ENCODE measurements at regions not wholly inside any gene's neighbourhood (a gene's known extent, or its start where the extent isn't known, plus 50 kb on each side); places are given as distances from the start of the nearest gene placed in this dataset.
A peak's percentile ranks its signal among the peaks of the same experiment; 100 is the strongest.

DNA sequence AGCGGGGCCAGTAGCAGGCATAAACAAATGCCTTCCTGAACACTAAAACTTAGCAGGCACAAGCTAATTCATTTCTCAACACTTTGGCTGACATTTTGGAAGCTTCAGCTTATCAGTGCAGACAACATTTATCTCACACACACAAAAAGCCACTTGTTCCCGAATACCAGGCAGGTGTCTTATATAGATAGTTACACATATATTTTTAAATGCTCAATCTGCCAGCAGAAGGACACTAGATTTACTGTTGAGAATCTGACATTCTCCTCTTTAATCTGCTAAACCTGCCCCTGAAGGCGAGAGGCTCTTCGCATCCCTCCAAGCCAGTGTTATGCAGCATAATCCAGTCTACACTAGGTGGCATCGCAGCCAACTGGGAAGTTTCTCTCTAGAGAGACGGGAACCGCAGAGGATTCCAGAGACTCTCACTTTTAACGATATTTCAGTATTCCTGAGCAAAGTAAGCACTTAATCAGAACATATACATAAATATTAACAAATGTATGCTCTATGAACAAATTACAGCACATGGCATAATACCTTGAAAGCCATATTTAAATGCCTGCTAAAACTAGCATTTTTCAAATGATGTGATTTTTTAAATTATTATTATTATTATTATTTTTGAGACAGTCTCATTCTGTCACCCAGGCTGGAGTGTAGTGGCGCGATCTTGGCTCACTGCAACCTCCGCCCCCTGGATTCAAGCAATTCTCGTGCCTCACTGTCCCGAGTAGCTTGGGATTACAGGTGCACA is 90.2 kb upstream of the SCG2 start:
- no peaks in the 10 kb centered on the region for H3K27me3 ChIP-seq
- H3K9me3 ChIP-seq: no peaks in the 10 kb centered on the region
- intact Hi-C loops (cut with DNase I; ENCODE audit: low total_unique reads): no loop called here
- H3K27ac ChIP-seq: no peak overlapping the region
- no peak for DNase-seq
- no peaks in the 10 kb centered on the region for H3K4me1 ChIP-seq
- no peak overlapping the region for H3K4me3 ChIP-seq
- H3K36me3 ChIP-seq: no peaks in the 10 kb centered on the region
- TF ChIP-seq CTCF (IDR thresholded peaks at IDR 0.05): peak; percentile 25 to 47

DNA sequence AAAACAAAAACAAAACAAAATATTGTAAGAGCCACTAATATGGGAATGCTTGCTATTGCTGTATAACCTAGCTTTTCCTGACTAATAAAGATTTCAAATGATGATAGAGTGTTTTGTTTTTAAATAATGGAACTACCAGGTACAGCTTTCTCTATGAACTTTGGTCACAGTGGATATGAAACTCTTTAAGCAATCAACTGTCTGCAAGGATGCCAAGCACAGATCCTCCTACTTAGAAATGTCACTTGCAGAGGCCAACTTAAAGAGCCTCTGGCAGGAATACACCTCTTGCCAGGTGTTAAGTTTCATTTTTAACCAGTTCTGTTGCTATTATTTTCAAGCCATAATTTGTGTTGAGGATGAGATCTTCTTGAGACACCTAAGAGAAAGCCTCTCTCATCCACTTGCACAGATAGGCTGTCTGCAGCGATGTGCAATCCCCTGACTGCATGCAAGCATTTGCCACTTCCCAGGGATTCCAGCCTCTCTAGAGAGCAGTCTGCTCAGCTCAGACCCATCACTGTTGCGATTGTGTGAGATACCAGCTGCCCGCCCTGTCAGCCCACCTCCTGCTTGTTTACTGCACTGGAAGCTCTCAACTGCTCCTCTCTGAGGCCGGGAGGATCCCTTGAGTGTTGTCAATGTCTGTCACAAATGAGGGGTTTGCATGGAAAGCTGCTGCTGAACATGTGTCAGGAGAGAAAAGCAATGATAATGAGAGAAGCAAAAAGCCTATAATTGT is 86.1 kb upstream of the SCG2 start:
- Histone ChIP-seq H3K4me1 (no peaks in the 10 kb centered on the region), H3K27ac (no peak overlapping the region), H3K27me3 (no peaks in the 10 kb centered on the region), H3K36me3 (no peaks in the 10 kb centered on the region), H3K9me3 (no peaks in the 10 kb centered on the region), H3K4me3 (no peak overlapping the region)
- TF ChIP-seq CTCF (IDR thresholded peaks at IDR 0.05): no peak
- intact Hi-C loops (cut with DNase I; ENCODE audit: low total_unique reads): no loop called here
- DNase-seq: no peak

DNA sequence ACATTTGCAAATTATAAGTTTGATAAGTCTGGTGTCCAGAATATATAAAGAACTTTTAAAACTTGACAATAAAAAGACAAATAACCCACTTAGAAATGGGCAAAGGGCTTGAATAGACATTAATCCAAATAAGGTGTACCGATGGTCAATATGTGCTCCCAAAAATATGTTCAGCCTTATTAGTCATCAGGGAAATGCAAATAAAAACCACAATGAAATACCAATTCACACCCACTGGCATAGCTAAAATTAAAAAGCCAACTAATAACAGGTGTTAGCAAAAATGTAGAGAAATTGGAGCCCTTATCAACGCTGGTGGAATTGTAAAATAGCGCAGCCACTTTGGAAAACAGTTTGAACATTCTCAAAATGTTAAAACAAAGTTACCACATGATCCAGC is 79.0 kb upstream of the SCG2 start:
- DNase-seq: no peak
- Histone ChIP-seq H3K4me1 (no peaks in the 10 kb centered on the region), H3K9me3 (no peaks in the 10 kb centered on the region), H3K27me3 (no peaks in the 10 kb centered on the region), H3K27ac (no peak overlapping the region), H3K36me3 (no peaks in the 10 kb centered on the region), H3K4me3 (no peak overlapping the region)
- intact Hi-C loops (cut with DNase I; ENCODE audit: low total_unique reads): no loop called here
- TF ChIP-seq CTCF (IDR thresholded peaks at IDR 0.05): no peak

- Histone ChIP-seq H3K9me3 (no peaks in the 10 kb centered on the region), H3K27me3 (no peaks in the 10 kb centered on the region), H3K4me3 (no peak overlapping the region), H3K4me1 (no peaks in the 10 kb centered on the region), H3K36me3 (no peaks in the 10 kb centered on the region), H3K27ac (no peak overlapping the region)
- TF ChIP-seq CTCF (IDR thresholded peaks at IDR 0.05): peak in 1 of 2 experiments; percentile 19
- intact Hi-C loops (cut with DNase I; ENCODE audit: low total_unique reads): no loop called here
- DNase-seq: no peak
These were observed 72.9 kb upstream of the SCG2 start for GRCh38 chr2:223674998-223675609.

DNA sequence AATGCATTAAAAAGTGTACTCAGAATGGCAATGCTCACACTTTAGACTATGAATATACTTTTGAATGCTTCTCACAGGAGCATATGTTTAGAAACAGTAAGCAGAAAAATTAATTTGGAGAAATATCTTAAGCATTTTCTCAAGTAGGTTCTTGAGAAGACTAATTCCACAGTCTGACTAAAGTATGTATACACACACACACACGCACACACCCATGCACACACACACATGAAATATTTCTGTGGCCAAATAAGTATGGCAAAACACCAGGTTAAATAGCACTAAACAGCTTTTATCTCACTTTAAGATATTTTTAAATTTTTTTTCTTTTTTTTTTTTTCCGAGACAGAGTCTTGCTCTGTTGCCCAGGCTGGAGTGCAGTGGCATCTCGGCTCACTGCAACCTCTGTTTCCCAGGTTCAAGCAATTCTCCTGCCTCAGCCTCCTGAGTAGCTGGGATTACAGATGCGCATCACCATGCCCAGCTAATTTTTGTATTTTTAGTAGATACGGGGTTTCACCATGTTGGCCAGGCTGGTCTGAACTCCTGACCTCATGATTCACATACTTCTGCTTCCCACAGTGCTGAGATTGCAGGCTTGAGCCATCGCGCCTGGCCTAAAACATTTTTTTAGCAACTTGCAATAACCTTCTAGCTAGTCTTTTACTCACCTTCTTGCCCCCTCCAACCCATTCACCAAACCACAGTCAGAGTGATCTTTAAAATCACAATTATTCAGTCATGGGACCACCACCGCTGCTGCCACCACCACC is 67.5 kb upstream of the SCG2 start:
- no peak for TF ChIP-seq CTCF (IDR thresholded peaks at IDR 0.05)
- no peak for DNase-seq
- no peaks in the 10 kb centered on the region for H3K4me1 ChIP-seq
- no peaks in the 10 kb centered on the region for H3K27me3 ChIP-seq
- H3K4me3 ChIP-seq: no peak overlapping the region
- H3K36me3 ChIP-seq: no peaks in the 10 kb centered on the region
- intact Hi-C loops (cut with DNase I; ENCODE audit: low total_unique reads): no loop called here
- no peaks in the 10 kb centered on the region for H3K9me3 ChIP-seq
- H3K27ac ChIP-seq: no peak overlapping the region
